ENCODE measurements at regions not wholly inside any gene's neighbourhood (a gene's known extent, or its start where the extent isn't known, plus 50 kb on each side); places are given as distances from the start of the nearest gene placed in this dataset.
A peak's percentile ranks its signal among the peaks of the same experiment; 100 is the strongest.
"Not testable (repeated sequence)": the region's sequence is repeated elsewhere in the genome, so short reads cannot be mapped to it uniquely, and the experiment has no call there.

- no peak for DNase-seq
Observed at GRCh38 chr14:87813686-87814085, 179.3 kb downstream of the GALC start.

- DNase-seq = no peak
Observed at GRCh38 chr14:87813211-87813610, 179.8 kb downstream of the GALC start.

- DNase-seq = no peak
Observed at GRCh38 chr14:87811246-87811645, 181.7 kb downstream of the GALC start.

GRCh38 chr14:87810711-87811110 lies 182.3 kb downstream of the GALC start:
- DNase-seq = no peak

- DNase-seq = no peak
Observed at GRCh38 chr14:87809261-87809660, 183.7 kb downstream of the GALC start.

GRCh38 chr14:87805315-87805723 lies 187.7 kb downstream of the GALC start:
- peak; percentile 76 to 80 for DNase-seq

- no peak for DNase-seq
Observed at GRCh38 chr14:87800216-87800615, 192.8 kb downstream of the GALC start.

- DNase-seq = no peak
Observed at GRCh38 chr14:87799400-87799799, 193.6 kb downstream of the GALC start.

- no peak for DNase-seq
Observed at GRCh38 chr14:87797001-87797400, 196.0 kb downstream of the GALC start.

- no peak for DNase-seq
Observed at GRCh38 chr14:87794561-87794960, 198.4 kb downstream of the GALC start.

GRCh38 chr14:87785897-87786296 lies 207.1 kb downstream of the GALC start:
- DNase-seq = no peak

- no peak for DNase-seq
Observed at GRCh38 chr14:87784386-87784785, 208.6 kb downstream of the GALC start.

GRCh38 chr14:87783071-87783470 lies 209.9 kb downstream of the GALC start:
- DNase-seq = no peak

- DNase-seq = no peak
Observed at GRCh38 chr14:87772854-87773253, 220.1 kb downstream of the GALC start.

- no peak for DNase-seq
Observed at GRCh38 chr14:87767567-87767901, 225.4 kb downstream of the GALC start.

GRCh38 chr14:87758876-87759275 lies 234.1 kb downstream of the GALC start:
- no peak for DNase-seq

- no peak for DNase-seq
Observed at GRCh38 chr14:87756661-87757060, 236.3 kb downstream of the GALC start.

GRCh38 chr14:87754520-87755223 lies 238.3 kb downstream of the GALC start:
- DNase-seq = no peak

GRCh38 chr14:87748558-87748957 lies 244.4 kb downstream of the GALC start:
- no peak for DNase-seq

GRCh38 chr14:87745507-87746118 lies 247.4 kb downstream of the GALC start:
- peak in 1 of 2 experiments; percentile 29 for DNase-seq

- not testable (repeated sequence) for DNase-seq
Observed at GRCh38 chr14:87734577-87735360, 258.2 kb downstream of the GALC start.

- DNase-seq = not testable (repeated sequence)
Observed at GRCh38 chr14:87733115-87733514, 259.9 kb downstream of the GALC start.

GRCh38 chr14:87732562-87732961 lies 260.4 kb downstream of the GALC start:
- no peak for DNase-seq

GRCh38 chr14:87725318-87725717 lies 267.7 kb downstream of the GALC start:
- no peak for DNase-seq

All from activated T-cell treated with anti-CD3 and anti-CD28 coated beads, Interleukin-2, amount 50 U/mL, for 48 hours (primary cell).